Natural killer cell (primary cell): ENCODE measurements at regions not wholly inside any gene's neighbourhood (a gene's known extent, or its start where the extent isn't known, plus 50 kb on each side); places are given as distances from the start of the nearest gene placed in this dataset.

Experiments
- ATAC-seq, 3 donors: fragments of 150-1000 bp in 2 of 3; fragments of 200-7000 bp in 1 of 3; cut with Tn5 transposase; 1 replicate in 1 of 3; 2 replicates in 2 of 3; pipeline ENCODE4 v1.10.0; 2021; ENCODE audit warnings: mild to moderate bottlenecking in 2 of 3, moderate library complexity in 2 of 3
- DNase-seq, 2 donors: peaks; one replicate each; pipeline versions ENCODE4 v3.0.0 to v3.0.0-alpha.2; 2013 to 2021; ENCODE audit warnings: mixed read lengths in 1 of 2
- H3K27ac ChIP-seq: one replicate; pipeline ENCODE4 v1.5.1; 2013; ENCODE audit warnings: mild to moderate bottlenecking, low read length
- H3K27me3 ChIP-seq: one replicate; pipeline ENCODE4 v1.6.1; 2013; ENCODE audit warnings: low read length; ENCODE audit not compliant: control insufficient read depth, insufficient read depth
- H3K36me3 ChIP-seq: one replicate; pipeline ENCODE4 v1.6.1; 2013; ENCODE audit warnings: low read length; ENCODE audit not compliant: control insufficient read depth, insufficient read depth
- H3K4me1 ChIP-seq: one replicate; pipeline ENCODE4 v1.6.1; 2013; ENCODE audit warnings: low read length; ENCODE audit not compliant: control insufficient read depth, insufficient read depth
- H3K4me3 ChIP-seq: one replicate; pipeline ENCODE4 v1.5.1; 2013; ENCODE audit warnings: low read length
- H3K9me3 ChIP-seq: one replicate; pipeline ENCODE4 v1.6.1; 2013; ENCODE audit warnings: low read length; ENCODE audit not compliant: control insufficient read depth, insufficient read depth
- H3K27ac Mint-ChIP-seq, 2 donors: one replicate each; pipeline ENCODE4 v1.8.0; 2022; ENCODE audit warnings: mild to moderate bottlenecking in 2 of 2, mixed read lengths in 2 of 2, moderate library complexity in 1 of 2
- H3K27me3 Mint-ChIP-seq, 2 donors: one replicate each; pipeline ENCODE4 v1.8.0; 2022; ENCODE audit warnings: low read depth in 2 of 2, mixed read lengths in 2 of 2
- H3K36me3 Mint-ChIP-seq: one replicate; pipeline ENCODE4 v1.8.0; 2022; ENCODE audit warnings: mixed read lengths
- H3K4me1 Mint-ChIP-seq, 2 donors: one replicate each; pipeline ENCODE4 v1.8.0; 2022; ENCODE audit warnings: mixed read lengths in 2 of 2
- H3K4me3 Mint-ChIP-seq: one replicate; pipeline ENCODE4 v1.8.0; 2022; ENCODE audit warnings: mild to moderate bottlenecking, moderate library complexity, mixed read lengths
- H3K9me3 Mint-ChIP-seq, 2 donors: one replicate each; pipeline ENCODE4 v1.8.0; 2022; ENCODE audit warnings: mixed read lengths in 2 of 2
- WGBS: methylation state at CpG from one replicate; pipeline ENCODE4 v1.1.7; 2013; ENCODE audit warnings: missing lambda C conversion rate; ENCODE audit not compliant: insufficient coverage; 5-methylcytosine and 5-hydroxymethylcytosine counted together
- intact Hi-C: fragments of 100-400 bp; cut with micrococcal nuclease; formaldehyde crosslinking; loops from one replicate; pipeline ENCODE4 v1.14.2; 2022
- TF ChIP-seq, protein P1 (sequence below): fragments of 200-600 bp; IDR thresholded peaks from one replicate; pipeline ENCODE4 v1.8.0; 2022; ENCODE audit warnings: antibody characterized with exemption

DNA sequence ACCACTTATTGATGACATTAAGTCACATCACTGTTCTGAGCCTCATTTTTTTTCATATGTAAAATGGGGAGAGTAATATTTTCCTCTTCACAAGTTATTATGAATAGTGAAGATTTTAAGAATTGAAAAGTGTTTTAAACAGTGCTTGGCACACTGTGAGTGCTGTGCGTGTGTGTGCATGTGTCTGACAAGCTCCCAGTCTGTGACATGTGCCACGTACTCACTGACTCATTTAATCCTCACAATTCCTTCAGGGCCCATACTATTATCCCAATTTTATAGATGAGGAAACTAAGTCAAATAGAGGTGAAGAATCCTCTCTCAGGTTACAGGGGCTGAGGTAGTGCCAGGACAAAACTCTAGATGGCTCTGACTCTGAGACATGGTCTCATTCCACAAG lies 114.1 kb upstream of the NWD2 start:
- TF ChIP-seq, protein P1, sequence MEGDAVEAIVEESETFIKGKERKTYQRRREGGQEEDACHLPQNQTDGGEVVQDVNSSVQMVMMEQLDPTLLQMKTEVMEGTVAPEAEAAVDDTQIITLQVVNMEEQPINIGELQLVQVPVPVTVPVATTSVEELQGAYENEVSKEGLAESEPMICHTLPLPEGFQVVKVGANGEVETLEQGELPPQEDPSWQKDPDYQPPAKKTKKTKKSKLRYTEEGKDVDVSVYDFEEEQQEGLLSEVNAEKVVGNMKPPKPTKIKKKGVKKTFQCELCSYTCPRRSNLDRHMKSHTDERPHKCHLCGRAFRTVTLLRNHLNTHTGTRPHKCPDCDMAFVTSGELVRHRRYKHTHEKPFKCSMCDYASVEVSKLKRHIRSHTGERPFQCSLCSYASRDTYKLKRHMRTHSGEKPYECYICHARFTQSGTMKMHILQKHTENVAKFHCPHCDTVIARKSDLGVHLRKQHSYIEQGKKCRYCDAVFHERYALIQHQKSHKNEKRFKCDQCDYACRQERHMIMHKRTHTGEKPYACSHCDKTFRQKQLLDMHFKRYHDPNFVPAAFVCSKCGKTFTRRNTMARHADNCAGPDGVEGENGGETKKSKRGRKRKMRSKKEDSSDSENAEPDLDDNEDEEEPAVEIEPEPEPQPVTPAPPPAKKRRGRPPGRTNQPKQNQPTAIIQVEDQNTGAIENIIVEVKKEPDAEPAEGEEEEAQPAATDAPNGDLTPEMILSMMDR: no peak
- Mint-ChIP-seq H3K27me3 (no peaks in the 10 kb centered on the region), H3K9me3 (peaks cover 2% of the 10 kb centered on the region in 2 donors), H3K36me3 (no peaks in the 10 kb centered on the region), H3K4me3 (no peak overlapping the region), H3K27ac (no peak overlapping the region), H3K4me1 (no peaks in the 10 kb centered on the region)
- Histone ChIP-seq H3K27me3 (no peaks in the 10 kb centered on the region), H3K27ac (no peak overlapping the region), H3K4me1 (no peaks in the 10 kb centered on the region), H3K36me3 (no peaks in the 10 kb centered on the region), H3K4me3 (no peak overlapping the region), H3K9me3 (no peaks in the 10 kb centered on the region)
- no peak for DNase-seq
- intact Hi-C loops: no loop called here
- no peak for ATAC-seq
- WGBS: 88% methylated on average over 2 of the region's 2 CpGs

DNA sequence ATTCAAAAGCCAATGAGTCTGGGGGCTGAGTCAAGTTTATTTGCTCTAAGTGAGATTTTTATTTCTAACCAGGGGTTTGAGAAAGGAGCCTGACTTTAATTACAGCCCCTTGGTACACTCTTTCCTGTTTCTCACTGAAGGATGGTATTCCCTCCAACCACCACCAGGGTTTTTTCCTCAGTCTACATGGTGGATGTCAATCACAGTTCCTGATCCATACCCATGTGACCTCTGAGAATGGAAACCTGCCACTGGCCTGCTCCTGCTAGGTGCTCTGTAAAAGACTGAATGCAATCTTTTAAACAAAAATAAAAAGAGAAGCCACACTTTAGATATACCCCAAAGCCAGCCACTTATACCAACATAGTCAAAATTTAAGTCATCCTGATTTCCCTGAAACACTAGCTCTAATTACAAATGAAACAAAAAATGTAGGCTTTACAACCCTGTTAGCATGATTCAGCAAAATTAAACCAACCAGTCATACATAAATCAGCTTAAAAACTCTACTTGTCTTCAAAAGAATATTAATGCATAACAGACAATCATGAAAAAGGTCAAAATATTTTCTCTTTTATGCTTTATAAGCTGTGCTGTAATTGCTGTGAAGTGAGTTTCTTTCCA lies 112.1 kb upstream of the NWD2 start:
- no peaks in the 10 kb centered on the region for H3K4me1 Mint-ChIP-seq
- no peak overlapping the region for H3K4me3 Mint-ChIP-seq
- H3K36me3 Mint-ChIP-seq: no peaks in the 10 kb centered on the region
- DNase-seq (no peak), ATAC-seq (no peak)
- Histone ChIP-seq H3K4me3 (no peak overlapping the region), H3K4me1 (no peaks in the 10 kb centered on the region), H3K36me3 (no peaks in the 10 kb centered on the region), H3K27ac (no peak overlapping the region), H3K27me3 (no peaks in the 10 kb centered on the region), H3K9me3 (no peaks in the 10 kb centered on the region)
- H3K27me3 Mint-ChIP-seq: no peaks in the 10 kb centered on the region
- TF ChIP-seq, protein P1: no peak
- H3K9me3 Mint-ChIP-seq: peaks cover 0 to 4% of the 10 kb centered on the region in 2 donors
- H3K27ac Mint-ChIP-seq: no peak overlapping the region
- intact Hi-C loops: no loop called here

DNA sequence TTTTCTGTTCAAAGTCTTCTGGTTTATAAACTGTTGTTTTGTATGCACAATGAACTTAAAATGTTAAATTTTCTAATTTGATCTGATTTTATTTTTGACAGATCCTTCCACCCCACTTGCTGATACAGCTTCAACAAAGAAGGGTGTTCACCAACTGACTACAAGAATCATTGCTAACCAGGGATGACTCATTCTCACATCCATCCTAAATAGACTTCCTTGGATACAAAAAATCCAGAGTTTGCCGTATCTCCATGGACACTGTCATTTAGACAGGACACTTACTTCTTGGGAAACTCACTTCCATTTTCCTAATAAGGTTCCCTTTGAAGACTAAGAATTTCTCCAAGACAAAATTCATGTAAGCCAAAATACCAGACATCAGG lies 111.6 kb upstream of the NWD2 start:
- WGBS: 81% methylated on average over 1 of the region's 1 CpG
- H3K27ac Mint-ChIP-seq: no peak overlapping the region
- TF ChIP-seq, protein P1: no peak
- Histone ChIP-seq H3K4me1 (no peaks in the 10 kb centered on the region), H3K36me3 (no peaks in the 10 kb centered on the region), H3K4me3 (no peak overlapping the region), H3K27ac (no peak overlapping the region), H3K9me3 (no peaks in the 10 kb centered on the region), H3K27me3 (no peaks in the 10 kb centered on the region)
- H3K4me1 Mint-ChIP-seq: no peaks in the 10 kb centered on the region
- ATAC-seq (no peak), DNase-seq (no peak)
- peaks cover 0 to 4% of the 10 kb centered on the region in 2 donors for H3K9me3 Mint-ChIP-seq
- no peaks in the 10 kb centered on the region for H3K36me3 Mint-ChIP-seq
- intact Hi-C loops: no loop called here
- H3K27me3 Mint-ChIP-seq: no peaks in the 10 kb centered on the region
- no peak overlapping the region for H3K4me3 Mint-ChIP-seq

DNA sequence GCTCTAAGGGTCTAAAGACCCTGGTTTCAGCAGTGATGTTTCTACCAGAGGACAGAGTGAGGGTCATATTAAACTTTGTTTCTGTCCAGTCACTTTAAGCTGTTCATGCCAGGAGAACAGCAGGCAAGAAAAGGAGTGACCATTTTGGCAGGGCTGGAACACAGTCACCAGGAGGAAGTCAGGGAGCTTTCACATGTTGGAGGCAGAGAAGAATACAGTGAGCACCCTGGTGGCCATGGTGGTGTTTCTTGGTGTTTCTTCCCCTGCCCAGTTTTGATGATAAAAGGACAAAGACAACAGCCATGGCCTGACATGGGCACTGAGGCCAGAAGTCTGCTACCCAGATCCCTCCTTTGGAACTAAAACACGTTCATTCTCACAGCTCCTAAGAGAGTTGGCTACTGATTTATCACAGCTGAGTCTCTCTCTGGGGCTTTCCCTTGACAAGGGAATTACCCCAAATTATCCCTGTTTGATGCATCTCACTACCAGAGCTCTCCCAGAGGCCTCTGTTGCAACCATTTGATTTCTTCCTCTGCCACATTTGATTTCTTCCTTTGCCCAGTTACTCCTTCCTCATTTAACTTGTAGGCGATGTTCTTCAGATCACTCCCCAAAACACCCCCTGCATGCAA lies 106.4 kb upstream of the NWD2 start:
- ATAC-seq: no peak
- H3K9me3 ChIP-seq: no peaks in the 10 kb centered on the region
- no peaks in the 10 kb centered on the region for H3K4me1 ChIP-seq
- Mint-ChIP-seq H3K4me1 (no peaks in the 10 kb centered on the region), H3K9me3 (peaks cover 3% of the 10 kb centered on the region in 2 donors), H3K36me3 (no peaks in the 10 kb centered on the region), H3K27me3 (no peaks in the 10 kb centered on the region), H3K4me3 (no peak overlapping the region), H3K27ac (no peak overlapping the region)
- no peaks in the 10 kb centered on the region for H3K36me3 ChIP-seq
- TF ChIP-seq, protein P1: no peak
- no peak overlapping the region for H3K27ac ChIP-seq
- DNase-seq: no peak
- WGBS: 73% methylated on average over 2 of the region's 2 CpGs
- H3K4me3 ChIP-seq: no peak overlapping the region
- no peaks in the 10 kb centered on the region for H3K27me3 ChIP-seq
- intact Hi-C loops: no loop called here
